ENCODE measurements at regions not wholly inside any gene's neighbourhood (a gene's known extent, or its start where the extent isn't known, plus 50 kb on each side); places are given as distances from the start of the nearest gene placed in this dataset.

DNA sequence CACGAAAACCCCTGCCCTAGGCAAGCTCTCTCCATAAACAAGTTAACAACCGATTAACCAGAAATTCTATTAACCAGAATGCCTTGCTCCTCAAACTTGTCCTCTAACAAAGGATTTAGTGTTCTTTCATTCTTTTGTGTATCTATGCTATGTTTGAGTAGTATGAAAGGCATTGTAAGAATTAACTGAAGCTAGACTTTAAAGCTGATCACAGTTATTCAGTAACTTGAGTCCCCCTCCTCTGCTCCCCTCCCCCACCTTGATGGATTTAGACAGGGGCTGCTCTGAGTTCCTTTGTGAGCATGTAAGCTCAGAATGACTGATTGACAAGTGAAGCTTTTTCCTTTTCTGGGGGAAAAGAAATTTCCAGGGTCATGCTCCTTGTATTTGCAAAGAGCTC, 257.6 kb downstream of the TTLL7 start:
- TF ChIP-seq, protein P1, sequence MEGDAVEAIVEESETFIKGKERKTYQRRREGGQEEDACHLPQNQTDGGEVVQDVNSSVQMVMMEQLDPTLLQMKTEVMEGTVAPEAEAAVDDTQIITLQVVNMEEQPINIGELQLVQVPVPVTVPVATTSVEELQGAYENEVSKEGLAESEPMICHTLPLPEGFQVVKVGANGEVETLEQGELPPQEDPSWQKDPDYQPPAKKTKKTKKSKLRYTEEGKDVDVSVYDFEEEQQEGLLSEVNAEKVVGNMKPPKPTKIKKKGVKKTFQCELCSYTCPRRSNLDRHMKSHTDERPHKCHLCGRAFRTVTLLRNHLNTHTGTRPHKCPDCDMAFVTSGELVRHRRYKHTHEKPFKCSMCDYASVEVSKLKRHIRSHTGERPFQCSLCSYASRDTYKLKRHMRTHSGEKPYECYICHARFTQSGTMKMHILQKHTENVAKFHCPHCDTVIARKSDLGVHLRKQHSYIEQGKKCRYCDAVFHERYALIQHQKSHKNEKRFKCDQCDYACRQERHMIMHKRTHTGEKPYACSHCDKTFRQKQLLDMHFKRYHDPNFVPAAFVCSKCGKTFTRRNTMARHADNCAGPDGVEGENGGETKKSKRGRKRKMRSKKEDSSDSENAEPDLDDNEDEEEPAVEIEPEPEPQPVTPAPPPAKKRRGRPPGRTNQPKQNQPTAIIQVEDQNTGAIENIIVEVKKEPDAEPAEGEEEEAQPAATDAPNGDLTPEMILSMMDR (IDR thresholded peaks at IDR 0.05): no peak
- TF ChIP-seq POLR2A (IDR thresholded peaks at IDR 0.05): no peak

All from uterus (tissue), 2 donors.